Caco-2 (cell line): ENCODE measurements at regions not wholly inside any gene's neighbourhood (a gene's known extent, or its start where the extent isn't known, plus 50 kb on each side); places are given as distances from the start of the nearest gene placed in this dataset.
"Not testable (repeated sequence)": the region's sequence is repeated elsewhere in the genome, so short reads cannot be mapped to it uniquely, and the experiment has no call there.

Source experiments
- BruUV-seq: library from RNA; stranded (reverse); fragments of 400-500 nt; replicated peaks from 2 replicates; lab custom pipeline; 2021; lab: Mats Ljungman, UMichigan
- CTCF ChIA-PET: fragments of 300-600 bp; sonication (Branson Sonifier 250); formaldehyde crosslinking; loops from one replicate; lab custom pipeline; 2022; ENCODE audit warnings: antibody characterized with exemption; lab: Charles Lee
- POLR2A ChIA-PET: fragments of 300-600 bp; sonication (Branson Sonifier 250); formaldehyde crosslinking; loops from one replicate; lab custom pipeline; 2022; ENCODE audit warnings: antibody characterized with exemption; lab: Charles Lee
- DNase-seq, 2 experiments: peaks; one replicate each; pipeline versions ENCODE4 v3.0.0 to v3.0.0-alpha.2; 2020 to 2022
- H3K27me3 ChIP-seq: replicated peaks from 2 replicates; pipeline ENCODE4 v1.6.0; 2011; ENCODE audit warnings: low read length; ENCODE audit not compliant: control insufficient read depth, insufficient read depth
- H3K36me3 ChIP-seq: 2 replicates; pipeline ENCODE4 v1.5.1; 2011; ENCODE audit warnings: low read length; ENCODE audit not compliant: control insufficient read depth, insufficient read depth
- H3K4me1 ChIP-seq: fragments of 250-450 bp; sonication (Bioruptor Pico); 2 replicates; pipeline ENCODE4 v1.5.1; 2020; ENCODE audit warnings: mild to moderate bottlenecking
- H3K4me3 ChIP-seq: 2 replicates; pipeline ENCODE4 v1.5.1; 2011; ENCODE audit warnings: low read depth, mild to moderate bottlenecking, control low read depth, low read length
- H3K9me3 ChIP-seq: fragments of 250-450 bp; sonication (Bioruptor Pico); 2 replicates; pipeline ENCODE4 v1.5.1; 2020; ENCODE audit warnings: mild to moderate bottlenecking, moderate library complexity
- H3K27ac Mint-ChIP-seq: one replicate; pipeline ENCODE4 v1.8.0; 2022; ENCODE audit warnings: mixed read lengths; ENCODE audit not compliant: unreplicated experiment
- H3K27me3 Mint-ChIP-seq: one replicate; pipeline ENCODE4 v1.8.0; 2022; ENCODE audit warnings: mixed read lengths; ENCODE audit not compliant: insufficient read depth, unreplicated experiment
- H3K36me3 Mint-ChIP-seq: one replicate; pipeline ENCODE4 v1.8.0; 2022; ENCODE audit warnings: mild to moderate bottlenecking, mixed read lengths; ENCODE audit not compliant: insufficient read depth, unreplicated experiment
- H3K4me1 Mint-ChIP-seq: one replicate; pipeline ENCODE4 v1.8.0; 2022; ENCODE audit warnings: low read depth, mixed read lengths; ENCODE audit not compliant: unreplicated experiment
- H3K4me3 Mint-ChIP-seq: one replicate; pipeline ENCODE4 v1.8.0; 2022; ENCODE audit warnings: mild to moderate bottlenecking, moderate library complexity, mixed read lengths; ENCODE audit not compliant: unreplicated experiment
- H3K9me3 Mint-ChIP-seq: one replicate; pipeline ENCODE4 v1.8.0; 2022; ENCODE audit warnings: mixed read lengths; ENCODE audit not compliant: unreplicated experiment
- CTCF ChIP-seq, 2 experiments: fragments of 200-600 bp in 1 of 2; IDR thresholded peaks; 1 replicate in 1 of 2; 2 replicates in 1 of 2; pipeline versions ENCODE4 v1.5.1 to v1.8.0; 2011 to 2022; ENCODE audit warnings: antibody characterized with exemption in 1 of 2, control low read depth in 1 of 2, inconsistent platforms in 1 of 2, low read depth in 1 of 2, low read length in 1 of 2, mild to moderate bottlenecking in 1 of 2, moderate library complexity in 1 of 2; ENCODE audit not compliant: insufficient read depth in 1 of 2, severe bottlenecking in 1 of 2, unreplicated experiment in 1 of 2
- intact Hi-C: fragments of 100-400 bp; cut with micrococcal nuclease; formaldehyde crosslinking; loops from one replicate; pipeline ENCODE4 v1.10.0; 2022; ENCODE audit not compliant: unreplicated experiment

- POLR2A ChIA-PET, result no interaction called here
- H3K27me3 Mint-ChIP-seq, result no peaks in the 10 kb centered on the region
- H3K4me1 Mint-ChIP-seq, result no peaks in the 10 kb centered on the region
- no peak overlapping the region for H3K27ac Mint-ChIP-seq
- no peak for DNase-seq
- no peaks in the 10 kb centered on the region for H3K36me3 Mint-ChIP-seq
- Histone ChIP-seq H3K9me3 (no peaks in the 10 kb centered on the region), H3K4me3 (no peak overlapping the region), H3K4me1 (no peaks in the 10 kb centered on the region), H3K36me3 (no peaks in the 10 kb centered on the region), H3K27me3 (no peaks in the 10 kb centered on the region)
- intact Hi-C loops, result no loop called here
- no peaks in the 10 kb centered on the region for H3K9me3 Mint-ChIP-seq
- TF ChIP-seq CTCF (IDR thresholded peaks at IDR 0.05; ENCODE audit: insufficient read depth in 1 of 2, low read depth in 1 of 2, low read length in 1 of 2, severe bottlenecking in 1 of 2, unreplicated experiment in 1 of 2), result no peak
- H3K4me3 Mint-ChIP-seq, result no peak overlapping the region
- BruUV-seq, result no TSS peak
- CTCF ChIA-PET, result no interaction called here
Observed at GRCh38 chr3:82627733-82628132, 866.3 kb upstream of the GBE1 start.

- intact Hi-C loops, H3K4me3 ChIP-seq, H3K9me3 Mint-ChIP-seq, BruUV-seq, POLR2A ChIA-PET, H3K4me3 Mint-ChIP-seq, H3K9me3 ChIP-seq, H3K36me3 ChIP-seq, H3K27me3 ChIP-seq, CTCF ChIA-PET, DNase-seq, H3K4me1 ChIP-seq, H3K27ac Mint-ChIP-seq, H3K4me1 Mint-ChIP-seq, H3K27me3 Mint-ChIP-seq, H3K36me3 Mint-ChIP-seq: not testable (repeated sequence)
Observed at GRCh38 chr3:82620744-82621143, 859.3 kb upstream of the GBE1 start.

- Histone ChIP-seq H3K4me1 (no peaks in the 10 kb centered on the region), H3K4me3 (no peak overlapping the region), H3K36me3 (no peaks in the 10 kb centered on the region), H3K27me3 (no peaks in the 10 kb centered on the region), H3K9me3 (no peaks in the 10 kb centered on the region)
- no peak for DNase-seq
- Mint-ChIP-seq H3K4me1 (no peaks in the 10 kb centered on the region), H3K27ac (no peak overlapping the region), H3K9me3 (no peaks in the 10 kb centered on the region), H3K27me3 (no peaks in the 10 kb centered on the region), H3K36me3 (no peaks in the 10 kb centered on the region), H3K4me3 (no peak overlapping the region)
- ChIA-PET POLR2A (no interaction called here), CTCF (no interaction called here)
- intact Hi-C loops, result no loop called here
- TF ChIP-seq CTCF (IDR thresholded peaks at IDR 0.05; ENCODE audit: insufficient read depth in 1 of 2, low read depth in 1 of 2, low read length in 1 of 2, severe bottlenecking in 1 of 2, unreplicated experiment in 1 of 2), result no peak
- no TSS peak for BruUV-seq
Observed at GRCh38 chr3:82618594-82618993, 857.1 kb upstream of the GBE1 start.

GRCh38 chr3:82610236-82610635 lies 848.8 kb upstream of the GBE1 start:
- TF ChIP-seq CTCF (IDR thresholded peaks at IDR 0.05; ENCODE audit: insufficient read depth in 1 of 2, low read depth in 1 of 2, low read length in 1 of 2, severe bottlenecking in 1 of 2, unreplicated experiment in 1 of 2), result no peak
- POLR2A ChIA-PET, result no interaction called here
- H3K36me3 Mint-ChIP-seq, result no peaks in the 10 kb centered on the region
- Histone ChIP-seq H3K4me1 (no peaks in the 10 kb centered on the region), H3K4me3 (no peak overlapping the region), H3K9me3 (no peaks in the 10 kb centered on the region), H3K27me3 (no peaks in the 10 kb centered on the region), H3K36me3 (no peaks in the 10 kb centered on the region)
- no peaks in the 10 kb centered on the region for H3K4me1 Mint-ChIP-seq
- H3K27me3 Mint-ChIP-seq, result no peaks in the 10 kb centered on the region
- H3K27ac Mint-ChIP-seq, result no peak overlapping the region
- intact Hi-C loops, result no loop called here
- no peak for DNase-seq
- H3K9me3 Mint-ChIP-seq, result peaks cover 7% of the 10 kb centered on the region
- no TSS peak for BruUV-seq
- no peak overlapping the region for H3K4me3 Mint-ChIP-seq
- CTCF ChIA-PET, result no interaction called here
